ENCODE measurements at regions not wholly inside any gene's neighbourhood (a gene's known extent, or its start where the extent isn't known, plus 50 kb on each side); places are given as distances from the start of the nearest gene placed in this dataset.

DNA sequence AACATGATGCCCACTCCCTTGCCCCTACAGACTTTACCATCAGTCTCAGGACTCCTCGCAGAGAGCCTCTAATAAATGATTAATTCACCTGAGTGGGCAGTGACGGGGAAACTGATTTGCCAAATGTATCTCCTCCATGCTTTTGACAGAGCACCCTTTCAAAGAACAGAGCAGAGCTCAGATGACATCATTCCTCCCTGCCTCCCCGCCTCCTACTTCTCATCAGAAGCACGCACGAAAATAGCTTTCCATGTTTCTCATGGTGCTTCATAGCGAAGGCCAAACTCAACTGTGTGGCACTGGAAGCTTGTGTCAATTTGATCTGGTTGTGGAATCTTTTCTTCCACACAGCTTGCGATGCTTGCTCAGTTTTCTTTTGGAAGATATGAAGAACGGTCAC lies 442.5 kb downstream of the RPS24 start:
- DNase-seq (ENCODE audit: low read depth) = no peak

DNA sequence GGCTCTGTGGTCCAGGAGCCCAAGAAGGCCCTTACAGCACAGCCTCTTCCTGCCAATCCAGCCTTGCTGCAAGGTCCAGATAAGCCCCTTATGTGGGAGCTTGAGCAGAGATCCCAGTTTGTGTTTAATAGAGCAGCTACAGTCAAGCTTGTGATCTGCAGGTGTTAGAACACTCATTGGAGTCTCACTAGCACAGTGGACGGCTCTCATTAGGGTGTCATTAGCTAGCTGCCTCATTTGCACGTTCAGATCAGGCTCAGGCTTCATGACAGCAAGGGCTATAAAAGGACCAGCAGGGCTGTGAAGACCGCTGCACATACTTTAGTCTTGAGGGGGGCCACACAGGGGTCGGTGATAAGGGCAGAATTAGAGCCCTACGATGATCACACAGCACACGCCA lies 443.2 kb downstream of the RPS24 start:
- no peak for DNase-seq (ENCODE audit: low read depth)

DNA sequence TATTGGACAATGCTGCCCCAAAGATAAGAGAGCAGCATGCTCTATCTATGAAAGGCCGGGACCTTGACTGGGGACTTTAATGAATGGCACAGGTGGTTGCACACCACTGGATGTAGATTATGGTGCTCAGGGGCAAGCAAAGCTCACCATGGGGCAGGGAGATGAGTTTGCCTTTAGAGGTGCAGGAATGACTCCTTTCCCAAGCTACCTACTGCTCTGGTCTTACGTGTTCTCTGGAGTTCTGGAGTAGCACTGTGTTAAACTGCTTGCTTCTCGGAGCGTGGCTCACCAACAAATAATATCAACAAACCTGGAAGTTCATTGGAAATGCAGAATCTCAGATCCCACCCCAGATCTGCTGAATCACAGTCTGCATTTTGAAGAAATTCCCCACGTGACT lies 445.3 kb downstream of the RPS24 start:
- DNase-seq (ENCODE audit: low read depth) = no peak

DNA sequence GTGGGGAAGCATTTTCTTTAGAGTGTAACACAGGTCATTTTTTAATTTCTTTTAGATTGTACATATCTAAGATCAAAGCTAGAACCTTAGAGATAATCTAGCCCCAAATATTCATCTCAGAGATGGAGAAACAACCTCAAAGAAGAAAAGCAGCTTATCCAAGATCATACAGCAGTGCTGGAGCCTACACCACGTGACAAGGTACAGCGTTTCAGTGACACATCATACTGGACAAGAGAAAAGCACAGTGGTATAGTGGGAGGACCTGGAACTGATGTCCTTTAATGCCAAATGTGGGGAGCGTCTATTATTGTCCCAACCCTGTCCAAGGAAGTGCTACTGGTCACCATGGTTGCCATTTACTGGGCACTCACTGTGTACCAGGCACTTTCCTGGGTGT lies 445.8 kb downstream of the RPS24 start:
- DNase-seq (ENCODE audit: low read depth) = no peak

GRCh38 chr10:78481842-78482241 lies 448.2 kb downstream of the RPS24 start:
- DNase-seq (ENCODE audit: low read depth) = no peak

DNA sequence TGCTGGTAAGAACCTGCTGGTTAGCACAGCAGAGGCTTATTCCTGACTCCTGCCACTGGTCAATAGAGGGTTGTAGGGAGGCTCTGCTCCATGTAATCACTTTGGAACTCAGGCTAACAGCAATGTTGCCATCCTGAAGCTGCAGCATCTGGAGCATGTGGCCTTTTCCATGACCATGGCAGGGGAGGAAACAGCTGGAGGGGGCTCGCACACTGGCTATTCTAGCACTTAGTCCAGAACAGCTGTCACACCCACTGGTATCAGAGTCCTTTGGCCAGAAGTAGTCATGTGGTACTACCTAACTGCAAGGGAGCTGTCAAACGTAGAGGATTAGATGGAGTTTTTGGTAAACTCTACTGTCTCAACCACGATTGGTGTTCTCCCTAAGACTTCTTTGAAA lies 450.0 kb downstream of the RPS24 start:
- no peak for DNase-seq (ENCODE audit: low read depth)

DNA sequence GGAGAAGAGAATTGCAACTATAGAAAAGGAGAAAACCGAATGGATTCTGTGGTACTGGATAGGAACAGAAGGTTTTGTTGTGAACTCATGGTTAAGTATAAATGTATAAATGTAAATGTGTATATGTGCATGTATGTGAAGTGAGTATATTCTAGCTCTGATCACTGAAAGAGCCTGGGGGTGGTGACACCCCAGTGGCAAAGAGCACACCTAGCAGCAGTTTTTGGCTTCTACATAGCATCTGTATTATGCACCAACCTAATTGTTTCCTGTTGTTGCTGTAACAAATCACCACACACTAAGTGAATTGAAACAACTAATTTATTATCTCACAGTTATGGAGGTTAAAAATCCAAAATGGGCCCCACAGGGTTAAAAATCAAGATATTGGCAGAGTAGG lies 455.4 kb downstream of the RPS24 start:
- DNase-seq (ENCODE audit: low read depth) = no peak

- peak; percentile 76 for DNase-seq (ENCODE audit: low read depth)
Measured at GRCh38 chr10:78491812-78492211, 458.1 kb downstream of the RPS24 start.

GRCh38 chr10:78492424-78492823 lies 458.8 kb downstream of the RPS24 start:
- DNase-seq (ENCODE audit: low read depth) = no peak

DNA sequence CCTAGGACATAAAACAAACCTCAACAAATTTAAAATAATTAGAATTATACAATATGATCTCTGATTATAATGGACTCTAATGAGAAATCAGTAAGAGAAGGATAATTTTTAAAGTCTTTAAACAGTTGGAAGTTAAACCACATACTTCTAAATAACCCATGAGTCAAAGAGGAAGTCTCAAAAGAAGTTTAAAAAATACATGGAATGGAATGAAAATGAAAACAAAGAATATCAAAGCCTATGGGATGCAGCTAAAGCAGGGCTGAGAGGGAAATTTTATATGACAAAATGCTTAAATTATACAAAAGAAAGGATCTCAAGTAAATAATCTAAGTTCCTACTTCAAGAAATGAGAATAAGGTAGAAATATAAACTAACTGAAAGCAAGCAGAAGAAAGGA lies 460.5 kb downstream of the RPS24 start:
- DNase-seq (ENCODE audit: low read depth) = no peak

GRCh38 chr10:78502210-78502936 lies 468.7 kb downstream of the RPS24 start:
- peak; percentile 75 for DNase-seq (ENCODE audit: low read depth)

GRCh38 chr10:78504181-78504580 lies 470.5 kb downstream of the RPS24 start:
- no peak for DNase-seq (ENCODE audit: low read depth)

DNA sequence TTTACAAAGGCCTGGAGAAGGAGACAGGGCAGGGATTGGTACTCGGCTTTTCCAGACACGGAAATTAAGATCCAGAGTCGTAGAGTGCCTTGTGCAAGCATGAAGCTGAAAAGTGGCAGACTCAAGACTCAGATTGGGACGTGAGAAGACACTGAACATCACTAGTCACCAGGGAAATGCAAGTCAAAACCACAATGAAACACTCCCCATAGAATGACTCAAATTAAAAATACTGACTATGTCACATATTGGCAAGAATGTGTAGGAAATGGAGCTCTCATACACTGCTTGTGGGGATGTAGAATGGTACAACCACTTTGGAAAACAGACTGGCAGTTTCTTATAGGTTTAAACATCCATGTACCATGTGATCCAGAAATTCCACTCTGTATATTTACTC lies 472.0 kb downstream of the RPS24 start:
- DNase-seq (ENCODE audit: low read depth) = peak; percentile 60

DNA sequence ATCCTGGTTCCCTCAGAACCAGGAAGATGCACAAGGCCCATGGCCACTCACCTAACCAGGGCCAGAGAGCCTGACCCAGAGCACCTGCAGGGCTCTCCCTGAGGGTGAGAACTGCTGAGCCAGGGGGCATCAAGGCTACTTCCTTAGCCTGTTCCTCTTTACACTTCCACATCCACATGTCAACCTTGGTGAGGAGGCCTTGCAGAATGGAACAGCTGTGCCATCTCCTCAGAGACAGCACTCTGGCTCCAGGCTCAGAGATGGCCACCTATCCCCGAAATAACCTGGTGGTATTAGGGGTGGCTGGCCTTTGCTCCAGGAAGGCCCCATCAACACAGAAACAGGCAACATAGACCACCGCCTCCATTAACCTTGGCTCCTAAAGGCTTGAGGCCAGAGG lies 473.0 kb downstream of the RPS24 start:
- no peak for DNase-seq (ENCODE audit: low read depth)

DNA sequence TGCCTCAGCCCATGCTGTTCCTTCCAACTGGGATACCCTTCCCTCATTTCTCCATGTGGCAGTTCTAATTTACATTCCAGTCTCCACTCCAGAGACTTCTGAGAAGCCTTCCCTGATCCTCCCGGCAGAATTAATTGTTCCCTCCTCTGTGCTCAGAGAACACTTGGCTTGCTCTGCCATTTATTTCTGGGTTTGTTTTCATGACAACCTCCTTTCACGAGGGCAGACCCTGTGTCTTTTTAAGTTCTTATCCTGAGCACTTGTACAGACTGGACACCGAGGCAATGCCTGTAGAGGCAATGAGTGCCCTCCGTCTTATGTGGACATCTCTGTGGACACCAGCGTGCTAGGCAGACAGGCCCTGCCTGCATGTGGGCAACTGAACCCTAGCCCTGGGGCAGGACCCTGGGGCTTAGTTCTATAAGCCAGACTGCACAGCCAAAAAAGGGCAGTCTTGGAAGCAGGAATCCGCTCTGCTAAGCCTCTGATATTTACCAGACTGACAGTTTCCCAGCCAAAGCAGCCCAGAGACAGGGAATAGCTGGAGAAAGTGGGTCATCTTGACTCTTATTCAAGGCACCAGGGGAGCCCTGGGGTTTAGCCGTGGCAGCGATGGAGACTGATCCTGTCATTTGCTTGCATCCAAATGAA lies 474.0 kb downstream of the RPS24 start:
- DNase-seq (ENCODE audit: low read depth) = no peak

DNA sequence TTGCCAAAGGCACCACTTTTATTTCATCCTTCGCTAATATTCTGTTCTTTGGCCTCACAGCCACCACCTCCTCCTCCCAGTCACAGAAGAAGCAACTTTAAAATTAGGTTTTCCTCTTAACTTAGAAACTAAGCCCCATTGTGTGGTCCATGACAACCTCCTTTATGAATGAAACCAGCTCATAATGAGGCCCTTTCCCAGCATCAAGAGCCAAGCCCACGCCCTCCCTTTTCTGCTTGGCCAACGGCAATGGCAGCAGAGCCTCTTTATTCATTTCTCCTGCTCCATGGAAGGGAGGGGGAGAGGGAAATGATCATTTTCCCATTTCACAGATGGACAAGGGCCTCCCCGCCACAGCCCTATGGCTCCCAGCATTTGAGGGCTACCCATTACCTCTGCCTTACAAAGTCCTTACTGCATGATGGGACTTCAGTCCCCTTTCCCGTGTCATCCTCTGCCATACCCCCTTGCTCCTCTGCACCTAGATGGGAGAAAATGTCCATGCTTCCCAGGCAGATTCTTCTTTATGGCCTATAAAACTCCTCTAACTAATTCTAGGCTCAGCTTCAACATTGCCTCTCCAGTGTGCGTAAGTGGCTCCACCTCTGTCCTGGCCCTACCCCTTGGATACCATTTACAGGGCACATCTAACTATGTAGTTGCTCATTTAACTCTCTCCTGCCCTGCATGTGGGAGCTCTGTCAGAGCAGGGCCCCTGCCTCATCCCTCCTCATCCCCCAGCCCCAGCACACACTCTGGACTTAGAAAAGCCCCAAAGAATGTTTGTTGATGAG lies 475.5 kb downstream of the RPS24 start:
- DNase-seq (ENCODE audit: low read depth) = no peak

GRCh38 chr10:78510566-78511323 lies 477.1 kb downstream of the RPS24 start:
- no peak for DNase-seq (ENCODE audit: low read depth)

- peak; percentile 47 for DNase-seq (ENCODE audit: low read depth)
Measured at GRCh38 chr10:78511324-78512204, 477.9 kb downstream of the RPS24 start.

DNA sequence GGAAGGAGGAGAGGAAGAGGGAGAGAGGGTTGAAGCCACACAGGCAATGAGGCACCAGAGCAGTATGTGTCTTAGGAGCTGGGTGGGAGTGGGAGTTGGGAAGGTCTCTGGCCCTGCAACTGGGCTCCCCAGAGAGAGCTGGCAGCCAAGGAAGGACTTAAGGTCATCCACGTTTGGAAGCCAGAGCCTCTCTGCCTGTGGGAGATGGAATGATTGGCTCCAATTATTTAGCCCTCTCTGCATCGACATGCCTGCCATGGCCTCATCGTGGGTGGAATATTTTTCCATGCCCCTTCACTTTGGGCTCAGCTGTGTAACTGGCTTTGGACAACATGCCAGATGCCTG lies 478.5 kb downstream of the RPS24 start:
- DNase-seq (ENCODE audit: low read depth) = no peak

DNA sequence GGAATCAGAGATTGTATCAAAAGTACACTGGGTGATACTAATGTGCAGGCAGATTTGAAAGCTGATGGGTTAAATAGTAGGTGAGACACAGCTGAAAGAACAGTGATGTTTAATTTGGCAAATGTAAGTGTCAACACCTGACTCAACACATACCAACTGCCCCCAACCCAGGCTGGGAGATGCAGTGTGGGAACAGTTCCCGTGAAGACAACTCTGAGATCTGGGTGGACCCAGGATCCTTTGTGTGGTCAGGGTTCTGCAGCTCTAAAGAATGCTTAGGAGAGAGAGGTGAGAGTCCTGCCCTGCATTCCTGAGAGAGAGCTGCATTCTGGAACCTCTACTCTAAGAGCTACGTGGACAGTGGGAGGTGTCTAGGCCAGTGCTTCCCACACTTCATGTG lies 479.7 kb downstream of the RPS24 start:
- no peak for DNase-seq (ENCODE audit: low read depth)

DNA sequence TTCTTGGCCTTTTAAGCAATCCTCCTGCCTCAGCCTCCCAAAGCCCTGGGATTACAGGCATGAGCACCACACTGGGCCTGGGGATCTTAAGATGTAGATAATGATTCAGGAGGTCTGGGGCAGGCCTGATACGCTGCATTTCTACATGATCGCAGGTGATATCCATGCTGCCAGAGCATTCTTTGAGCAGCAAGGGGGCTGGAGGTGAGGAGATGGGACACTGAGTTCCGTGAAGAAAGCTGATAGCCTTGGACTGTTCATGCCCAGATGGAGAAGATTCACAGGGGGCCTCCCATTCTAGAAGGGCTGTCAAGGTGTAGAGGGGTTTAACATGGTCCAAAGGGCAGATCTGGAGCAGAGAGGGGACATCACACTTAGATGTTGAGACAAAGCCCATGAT lies 480.3 kb downstream of the RPS24 start:
- no peak for DNase-seq (ENCODE audit: low read depth)
